Natural killer cell treated with Interleukin-12 subunit alpha and Interleukin-12 subunit beta and Interleukin-15 and Interleukin-18, amount 100 ng/mL, for 72 hours (primary cell): ENCODE measurements at regions not wholly inside any gene's neighbourhood (a gene's known extent, or its start where the extent isn't known, plus 50 kb on each side); places are given as distances from the start of the nearest gene placed in this dataset.
A peak's percentile ranks its signal among the peaks of the same experiment; 100 is the strongest.
"Not testable (repeated sequence)": the region's sequence is repeated elsewhere in the genome, so short reads cannot be mapped to it uniquely, and the experiment has no call there.

Experiments
- ATAC-seq, 2 donors: fragments of 150-1000 bp; cut with Tn5 transposase in 1 of 2; sonication (Bioruptor Pico), chemical (Tn5 transposase) in 1 of 2; 2 replicates each; pipeline ENCODE4 v1.10.0; 2021
- DNase-seq: peaks from one replicate; pipeline ENCODE4 v3.0.0; 2022; ENCODE audit warnings: low spot score
- H3K27ac Mint-ChIP-seq, 2 donors: 1 replicate in 1 of 2; 2 replicates in 1 of 2; pipeline ENCODE4 v1.8.0; 2022; ENCODE audit warnings: mixed read lengths in 2 of 2, mild to moderate bottlenecking in 1 of 2, moderate library complexity in 1 of 2
- H3K27me3 Mint-ChIP-seq, 2 donors: 1 replicate in 1 of 2; 2 replicates in 1 of 2; pipeline ENCODE4 v1.8.0; 2022; ENCODE audit warnings: mixed read lengths in 2 of 2
- H3K36me3 Mint-ChIP-seq: one replicate; pipeline ENCODE4 v1.8.0; 2022; ENCODE audit warnings: mixed read lengths
- H3K4me1 Mint-ChIP-seq, 2 donors: 1 replicate in 1 of 2; 2 replicates in 1 of 2; pipeline ENCODE4 v1.8.0; 2022; ENCODE audit warnings: low read depth in 2 of 2, mixed read lengths in 2 of 2, mild to moderate bottlenecking in 1 of 2
- H3K4me3 Mint-ChIP-seq: one replicate; pipeline ENCODE4 v1.8.0; 2022; ENCODE audit warnings: mixed read lengths
- H3K9me3 Mint-ChIP-seq: 2 replicates; pipeline ENCODE4 v1.8.0; 2022; ENCODE audit warnings: mixed read lengths

DNA sequence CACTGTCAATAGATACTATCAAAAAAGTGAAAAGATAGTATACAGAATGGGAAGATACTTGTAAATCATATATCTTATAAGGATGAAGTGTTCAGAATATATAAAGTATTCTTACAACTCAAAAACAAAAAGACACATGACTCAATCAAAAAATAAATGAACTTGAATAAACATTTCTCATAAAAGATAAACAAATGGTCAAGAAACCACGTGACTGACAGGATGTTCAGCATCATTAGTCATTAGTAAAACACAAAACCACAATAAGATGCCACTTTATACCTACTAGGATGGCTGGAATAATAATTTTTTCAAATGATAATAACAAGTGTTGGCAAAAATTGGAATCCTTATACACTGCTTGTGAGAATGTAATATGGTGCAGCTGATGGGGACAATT lies 729.1 kb upstream of the HS3ST5 start:
- no peak for DNase-seq
- H3K27me3 Mint-ChIP-seq = no peaks in the 10 kb centered on the region
- peaks cover 16% of the 10 kb centered on the region for H3K9me3 Mint-ChIP-seq
- H3K4me3 Mint-ChIP-seq = no peak overlapping the region
- no peak for ATAC-seq
- no peaks in the 10 kb centered on the region for H3K4me1 Mint-ChIP-seq
- no peak overlapping the region for H3K27ac Mint-ChIP-seq
- H3K36me3 Mint-ChIP-seq = no peaks in the 10 kb centered on the region

DNA sequence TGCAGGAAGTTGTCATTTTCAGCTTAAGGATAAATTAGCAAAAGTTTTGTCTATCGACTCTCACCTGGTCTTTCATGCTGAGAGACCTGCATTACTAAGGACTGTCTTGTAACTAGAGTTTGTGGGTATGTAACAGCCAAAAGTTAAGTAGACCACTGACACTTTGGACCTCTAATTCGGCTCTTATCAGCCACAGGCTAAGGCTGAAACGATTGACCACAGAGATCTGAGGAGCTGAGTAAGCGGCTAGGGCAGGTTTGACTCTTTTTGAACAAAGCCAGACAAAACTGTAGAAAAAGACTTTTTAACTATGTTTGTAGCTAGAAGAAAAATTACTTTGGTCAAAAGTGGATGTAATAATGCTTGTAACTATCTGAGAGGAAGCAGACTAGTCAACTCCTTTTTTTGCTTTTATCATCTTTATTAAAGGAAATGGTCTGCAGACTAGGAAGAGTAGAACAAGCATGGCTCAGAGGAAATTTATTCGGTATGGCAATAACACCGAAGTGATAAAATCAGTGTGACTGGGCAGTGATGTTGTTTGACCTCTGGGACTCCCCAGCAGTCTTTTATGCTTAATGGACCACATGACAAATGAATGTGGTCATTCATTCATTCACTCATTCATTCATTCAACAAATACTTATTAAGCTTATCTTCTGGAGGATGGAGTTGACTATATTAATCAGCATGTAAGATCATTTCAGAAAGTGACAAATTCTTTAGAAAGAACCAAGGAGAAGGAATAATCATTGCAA lies 725.0 kb upstream of the HS3ST5 start:
- no peaks in the 10 kb centered on the region for H3K36me3 Mint-ChIP-seq
- H3K9me3 Mint-ChIP-seq = peaks cover 12% of the 10 kb centered on the region
- no peak overlapping the region for H3K27ac Mint-ChIP-seq
- no peak for DNase-seq
- H3K27me3 Mint-ChIP-seq = no peaks in the 10 kb centered on the region
- no peak overlapping the region for H3K4me3 Mint-ChIP-seq
- H3K4me1 Mint-ChIP-seq = no peaks in the 10 kb centered on the region
- ATAC-seq = no peak

DNA sequence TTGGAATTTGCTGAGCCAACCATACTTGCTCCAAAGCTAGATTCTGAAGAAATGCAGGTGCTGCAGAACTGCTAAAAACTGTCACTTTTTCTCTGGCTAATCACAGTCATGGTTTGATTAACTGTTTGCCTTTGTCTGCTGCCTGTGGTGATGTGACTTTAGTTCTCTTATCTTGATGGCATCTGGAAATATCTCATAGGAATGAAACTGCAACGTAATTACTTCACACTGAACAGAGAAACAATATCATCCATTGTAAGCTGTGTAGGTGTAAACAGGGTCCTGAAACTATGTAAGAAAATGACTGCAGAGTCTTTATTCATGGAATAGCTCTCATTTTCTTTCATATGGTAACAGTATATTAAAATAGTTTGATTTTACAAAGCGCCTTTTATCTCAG lies 721.9 kb upstream of the HS3ST5 start:
- Mint-ChIP-seq H3K27ac (no peak overlapping the region), H3K27me3 (no peaks in the 10 kb centered on the region), H3K9me3 (peaks cover 13% of the 10 kb centered on the region), H3K36me3 (no peaks in the 10 kb centered on the region), H3K4me3 (no peak overlapping the region), H3K4me1 (no peaks in the 10 kb centered on the region)
- DNase-seq (no peak), ATAC-seq (no peak)

DNA sequence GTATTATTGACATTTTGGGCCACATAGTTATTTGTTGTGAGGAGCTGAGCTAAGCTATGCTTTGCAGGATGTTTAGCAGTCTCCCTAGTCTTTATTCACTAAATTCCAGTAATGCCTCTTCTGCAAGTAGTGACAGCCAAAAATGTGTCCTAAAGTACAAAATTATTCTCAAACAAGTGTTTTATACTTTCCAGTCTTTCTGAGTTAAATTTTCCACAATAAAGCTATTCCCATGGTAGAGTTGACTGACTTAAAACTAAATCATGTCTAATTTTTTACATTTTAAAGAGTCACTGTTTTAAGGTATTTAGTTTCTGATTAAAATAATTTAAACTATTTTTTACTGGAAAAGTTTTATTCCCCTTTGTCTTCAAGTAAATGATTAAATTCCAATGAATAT lies 717.8 kb upstream of the HS3ST5 start:
- no peak overlapping the region for H3K27ac Mint-ChIP-seq
- ATAC-seq = no peak
- no peaks in the 10 kb centered on the region for H3K27me3 Mint-ChIP-seq
- no peaks in the 10 kb centered on the region for H3K36me3 Mint-ChIP-seq
- peaks cover 12% of the 10 kb centered on the region for H3K9me3 Mint-ChIP-seq
- no peak for DNase-seq
- H3K4me3 Mint-ChIP-seq = no peak overlapping the region
- H3K4me1 Mint-ChIP-seq = no peaks in the 10 kb centered on the region

DNA sequence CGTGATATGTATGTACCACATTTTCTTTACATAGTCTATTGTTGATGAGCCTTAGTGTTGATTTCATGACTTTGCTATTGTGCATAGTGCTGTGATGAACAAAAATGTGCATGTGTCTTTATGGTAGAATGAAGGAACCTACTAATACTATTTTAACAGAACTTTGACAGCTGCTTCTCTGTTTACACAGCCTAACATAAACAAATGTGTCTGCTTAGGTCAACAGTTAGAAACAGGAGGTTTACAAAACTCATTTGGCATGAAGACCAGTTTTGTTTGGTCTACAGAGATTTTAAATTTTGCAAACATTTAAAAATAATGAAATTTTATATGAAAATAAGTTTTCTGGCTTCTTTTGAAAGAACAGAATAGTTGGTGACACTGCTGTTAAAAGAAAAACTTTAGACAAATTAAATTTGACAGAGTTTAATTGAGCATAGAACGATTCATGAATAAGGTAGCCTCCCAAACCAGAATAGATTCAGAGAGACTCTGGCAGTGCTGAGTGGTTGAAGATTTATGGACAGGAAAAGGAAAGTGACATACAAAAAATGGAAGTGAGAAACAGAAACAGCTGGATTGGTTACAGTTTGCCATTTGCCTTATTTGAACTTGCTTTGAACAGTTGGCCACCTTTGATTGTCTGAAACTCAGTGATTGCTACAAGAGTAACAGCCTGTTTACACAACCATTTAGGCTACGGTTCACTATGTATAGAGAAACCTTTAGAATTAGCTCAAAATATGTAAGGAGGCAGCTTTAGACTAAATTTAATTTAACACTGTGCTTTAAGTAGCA lies 715.8 kb upstream of the HS3ST5 start:
- no peaks in the 10 kb centered on the region for H3K36me3 Mint-ChIP-seq
- no peaks in the 10 kb centered on the region for H3K27me3 Mint-ChIP-seq
- ATAC-seq (no peak), DNase-seq (no peak)
- H3K4me3 Mint-ChIP-seq = no peak overlapping the region
- H3K9me3 Mint-ChIP-seq = peaks cover 13% of the 10 kb centered on the region
- no peaks in the 10 kb centered on the region for H3K4me1 Mint-ChIP-seq
- H3K27ac Mint-ChIP-seq = no peak overlapping the region

DNA sequence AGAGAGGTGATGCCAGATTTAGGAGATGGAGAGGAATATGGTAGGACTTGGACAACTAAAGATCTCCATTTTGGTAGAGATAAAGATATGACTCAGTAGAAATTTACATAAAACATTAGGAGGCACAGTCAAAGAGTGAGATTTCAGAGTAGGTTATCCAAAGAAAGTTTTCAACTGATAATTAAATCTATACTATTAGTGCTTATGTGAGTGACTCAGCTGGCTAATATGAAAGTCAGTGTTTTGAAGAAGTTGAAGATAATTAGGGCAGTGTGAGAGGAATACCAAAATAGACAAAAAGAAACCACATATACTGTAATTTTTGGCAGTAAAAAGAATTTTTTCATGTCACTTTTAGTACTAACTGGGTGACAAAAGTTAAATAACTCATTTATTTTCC lies 712.8 kb upstream of the HS3ST5 start:
- Mint-ChIP-seq H3K27me3 (no peaks in the 10 kb centered on the region), H3K27ac (no peak overlapping the region)
- no peak for ATAC-seq

DNA sequence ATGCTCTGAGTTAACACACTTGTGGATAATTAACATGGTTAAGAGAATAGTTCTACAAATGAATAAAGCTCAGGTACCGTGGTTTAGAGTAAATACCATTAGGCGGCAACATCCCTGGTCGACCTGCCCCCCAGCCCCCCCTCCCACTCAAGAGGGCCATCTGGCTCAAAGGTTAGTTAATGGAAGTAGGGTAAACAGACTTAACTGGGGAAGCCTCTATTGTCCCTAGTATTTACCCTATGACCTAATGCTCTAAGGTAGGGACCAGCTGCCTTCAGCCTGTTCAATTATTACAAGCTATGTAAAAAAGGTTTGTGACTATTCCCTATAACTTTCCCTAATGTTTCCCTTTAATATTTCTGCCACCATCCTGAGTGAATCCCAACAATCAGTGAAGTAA lies 711.4 kb upstream of the HS3ST5 start:
- not testable (repeated sequence) for H3K27me3 Mint-ChIP-seq, H3K36me3 Mint-ChIP-seq, H3K4me1 Mint-ChIP-seq, H3K27ac Mint-ChIP-seq, H3K4me3 Mint-ChIP-seq, DNase-seq, ATAC-seq
- peaks cover 12% of the 10 kb centered on the region for H3K9me3 Mint-ChIP-seq

More for the DNA sequence above, 712.8 kb upstream of the HS3ST5 start:
- Mint-ChIP-seq H3K9me3 (peaks cover 12% of the 10 kb centered on the region), H3K36me3 (peaks cover 5% of the 10 kb centered on the region), H3K4me1 (no peaks in the 10 kb centered on the region), H3K4me3 (no peak overlapping the region)
- no peak for DNase-seq

DNA sequence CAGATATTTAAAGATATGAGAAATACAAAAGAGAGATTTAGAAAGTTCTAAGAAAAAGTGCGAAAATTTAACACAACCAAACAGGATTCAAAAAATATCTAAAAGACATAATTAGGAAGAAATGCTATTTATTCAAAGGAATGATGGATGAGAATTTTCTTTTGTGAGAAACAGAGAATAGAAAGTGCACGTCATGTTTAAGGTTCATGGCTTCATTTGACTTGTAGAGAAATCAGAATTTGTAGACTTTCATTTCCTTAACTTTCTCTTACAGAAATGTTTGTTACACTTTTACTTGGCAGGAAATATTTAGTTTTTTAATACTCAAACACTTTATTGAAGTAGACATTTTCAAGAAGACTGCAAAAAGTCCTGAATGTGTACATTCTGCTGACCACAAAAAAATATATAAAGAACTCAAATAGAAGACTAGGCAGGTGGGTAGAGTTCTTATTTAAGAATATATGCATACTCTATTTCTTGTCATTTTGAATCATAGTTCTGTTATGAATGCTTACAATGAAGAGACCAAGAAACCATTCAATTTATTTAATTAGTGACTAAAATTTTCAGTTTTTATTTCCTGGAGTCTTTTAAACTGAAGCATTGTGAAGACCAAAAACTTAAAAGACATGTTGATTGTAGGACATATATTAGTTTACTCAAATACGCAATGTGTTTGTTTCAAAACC lies 710.5 kb upstream of the HS3ST5 start:
- DNase-seq = no peak
- Mint-ChIP-seq H3K4me3 (no peak overlapping the region), H3K36me3 (peaks cover 6% of the 10 kb centered on the region), H3K27ac (no peak overlapping the region), H3K9me3 (peaks cover 12% of the 10 kb centered on the region), H3K4me1 (no peaks in the 10 kb centered on the region), H3K27me3 (no peaks in the 10 kb centered on the region)
- ATAC-seq = no peak

DNA sequence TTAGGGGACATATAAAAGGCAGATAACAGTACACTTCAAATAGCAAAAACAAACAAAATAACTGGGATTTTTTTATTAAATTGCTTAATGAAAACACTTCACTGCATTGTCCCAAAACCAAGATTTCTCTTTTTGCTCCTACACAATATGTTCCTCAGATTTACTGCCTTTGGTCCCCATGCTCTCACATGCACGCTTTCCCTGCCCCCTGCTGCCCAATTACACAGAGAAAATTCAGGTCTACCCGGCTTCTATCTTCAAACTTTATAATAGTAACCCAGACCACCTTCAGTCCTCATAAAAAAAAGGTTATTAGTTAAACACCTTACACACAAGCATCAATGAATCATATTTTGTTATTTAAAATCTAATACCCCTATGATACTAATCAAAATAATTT lies 673.8 kb upstream of the HS3ST5 start:
- no peak for ATAC-seq
- H3K27ac Mint-ChIP-seq = no peak overlapping the region
- H3K9me3 Mint-ChIP-seq = peaks cover 13% of the 10 kb centered on the region
- H3K4me1 Mint-ChIP-seq = no peaks in the 10 kb centered on the region
- no peaks in the 10 kb centered on the region for H3K36me3 Mint-ChIP-seq
- no peaks in the 10 kb centered on the region for H3K27me3 Mint-ChIP-seq
- no peak for DNase-seq
- no peak overlapping the region for H3K4me3 Mint-ChIP-seq

DNA sequence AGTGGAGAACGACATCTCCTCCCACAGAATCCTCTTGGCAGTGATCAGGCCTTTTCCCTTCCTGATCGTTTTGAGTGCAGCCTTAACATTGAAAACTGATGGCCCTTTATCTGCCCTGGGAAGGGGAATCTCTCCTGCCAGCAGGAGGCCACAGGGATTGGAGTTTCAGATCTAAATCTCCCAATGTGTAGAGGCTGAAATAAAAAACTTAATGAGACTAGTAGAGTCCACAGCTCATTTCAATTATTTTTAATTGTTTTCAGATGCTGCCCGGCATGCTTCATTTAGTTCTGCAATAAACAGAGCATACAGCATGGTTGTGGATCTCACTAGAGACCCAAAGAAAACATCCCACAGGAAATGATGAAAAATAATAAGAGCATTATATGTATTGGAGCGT lies 662.2 kb upstream of the HS3ST5 start:
- Mint-ChIP-seq H3K4me3 (no peak overlapping the region), H3K4me1 (peaks cover 0 to 6% of the 10 kb centered on the region in 2 donors), H3K27me3 (no peaks in the 10 kb centered on the region), H3K9me3 (peaks cover 21% of the 10 kb centered on the region), H3K36me3 (peaks cover 5% of the 10 kb centered on the region), H3K27ac (no peak overlapping the region)
- ATAC-seq (no peak), DNase-seq (no peak)

DNA sequence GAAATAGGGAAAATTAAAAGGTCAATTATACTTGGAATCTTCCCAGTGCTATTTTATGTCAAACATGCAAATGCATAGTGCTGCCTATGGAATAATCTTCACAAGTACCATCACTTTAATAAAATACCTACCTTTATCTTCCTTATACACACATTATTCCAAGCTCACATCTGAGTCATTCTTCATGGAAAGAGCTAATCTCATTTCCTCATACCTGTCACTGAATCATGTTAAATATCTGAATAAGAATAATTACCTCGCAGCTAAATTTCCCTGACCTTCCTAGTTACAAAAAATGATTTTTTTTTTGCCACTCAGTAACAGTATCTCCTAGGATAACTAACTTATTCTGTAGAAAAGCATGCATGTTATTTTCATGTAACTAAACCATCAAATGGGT lies 661.4 kb upstream of the HS3ST5 start:
- Mint-ChIP-seq H3K4me1 (peaks cover 0 to 6% of the 10 kb centered on the region in 2 donors), H3K9me3 (peaks cover 21% of the 10 kb centered on the region), H3K36me3 (peaks cover 5% of the 10 kb centered on the region), H3K27me3 (no peaks in the 10 kb centered on the region), H3K4me3 (no peak overlapping the region), H3K27ac (no peak overlapping the region)
- DNase-seq (no peak), ATAC-seq (no peak)

DNA sequence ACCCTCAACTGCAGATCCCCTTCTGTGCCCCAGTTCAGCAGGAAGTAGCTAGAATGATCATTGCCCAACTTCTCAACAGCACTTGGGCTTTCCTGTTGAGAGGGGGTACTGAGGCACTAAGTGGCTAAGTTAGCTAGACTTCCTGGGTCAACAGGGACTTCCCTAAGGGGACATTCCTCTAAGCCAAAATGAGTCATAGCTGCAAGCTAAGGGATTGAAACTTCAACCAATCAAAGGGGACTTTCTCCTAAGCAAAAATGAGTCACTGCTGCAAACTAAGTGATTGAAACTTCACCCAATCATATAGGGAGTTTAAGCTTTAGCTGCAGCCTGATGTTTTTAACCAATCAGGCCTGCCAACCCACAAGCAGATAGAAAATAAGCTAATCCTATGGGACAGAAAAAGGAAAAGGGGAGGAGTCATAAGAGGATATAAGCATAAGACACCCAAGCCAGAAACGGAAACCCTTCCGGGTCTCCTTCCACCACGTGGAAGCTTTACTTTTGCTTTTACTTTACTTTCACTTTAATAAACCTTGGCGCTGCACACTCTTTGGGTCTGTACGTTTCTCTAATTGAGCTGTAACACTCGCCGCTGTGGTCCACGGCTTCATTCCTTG lies 659.0 kb upstream of the HS3ST5 start:
- Mint-ChIP-seq H3K27me3 (no peaks in the 10 kb centered on the region), H3K27ac (peak overlapping the region; percentile 36 to 74), H3K36me3 (peaks cover 5% of the 10 kb centered on the region), H3K4me1 (peaks cover 0 to 6% of the 10 kb centered on the region in 2 donors), H3K4me3 (peak overlapping the region; percentile 64), H3K9me3 (peaks cover 18% of the 10 kb centered on the region)
- DNase-seq (peak; percentile 63), ATAC-seq (peak; percentile 52 to 61)

DNA sequence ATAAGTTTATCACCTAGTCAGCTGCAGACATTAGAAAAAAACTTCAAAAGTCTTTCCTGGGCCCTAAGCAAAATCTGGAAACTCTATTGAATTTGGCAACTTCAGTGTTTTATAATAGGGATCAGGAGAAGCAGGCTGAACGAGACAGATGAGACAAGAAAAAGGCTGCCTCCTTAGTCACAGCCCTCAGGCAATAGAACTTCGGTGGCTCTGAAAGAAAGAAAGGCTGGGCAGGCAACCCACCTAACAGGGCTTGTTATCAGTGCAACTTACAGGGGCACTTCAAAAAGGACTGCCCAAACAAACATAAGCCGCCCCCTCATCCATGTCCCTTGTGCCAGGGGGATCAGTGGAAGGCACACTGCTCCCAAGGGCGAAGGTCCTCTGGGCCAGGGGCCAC lies 657.9 kb upstream of the HS3ST5 start:
- H3K9me3 Mint-ChIP-seq = peaks cover 23% of the 10 kb centered on the region
- ATAC-seq (no peak), DNase-seq (no peak)
- H3K27me3 Mint-ChIP-seq = no peaks in the 10 kb centered on the region
- H3K4me3 Mint-ChIP-seq = no peak overlapping the region
- H3K27ac Mint-ChIP-seq = peak overlapping the region in 1 of 2 donors; percentile 13
- peaks cover 0 to 6% of the 10 kb centered on the region in 2 donors for H3K4me1 Mint-ChIP-seq
- H3K36me3 Mint-ChIP-seq = peaks cover 5% of the 10 kb centered on the region
